HG02759 (cell line): ENCODE measurements at regions not wholly inside any gene's neighbourhood (a gene's known extent, or its start where the extent isn't known, plus 50 kb on each side); places are given as distances from the start of the nearest gene placed in this dataset.

Source experiments
- ATAC-seq: cut with Tn5 transposase; IDR thresholded peaks from one replicate; pipeline ENCODE4 v1.9.1; 2021; ENCODE audit warnings: mild to moderate bottlenecking, moderate library complexity; ENCODE audit not compliant: unreplicated experiment

DNA sequence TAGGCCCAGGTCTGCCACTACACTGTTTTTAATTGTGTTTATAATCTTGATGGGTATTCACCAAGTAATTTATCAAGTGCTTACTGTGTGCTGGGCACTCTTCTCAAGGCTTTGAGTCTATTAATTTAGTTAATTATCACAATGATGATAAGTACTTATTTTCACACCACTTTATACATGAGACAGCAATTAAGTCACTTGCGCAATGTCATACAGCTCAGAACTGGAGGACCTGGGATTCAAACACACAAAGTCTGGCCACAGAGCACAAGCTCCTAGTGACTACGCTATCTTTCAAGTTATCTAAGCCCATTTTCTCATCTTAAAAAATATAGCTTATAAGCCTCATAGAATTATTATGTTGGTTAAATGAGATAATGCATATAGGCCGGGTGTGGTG, 85.0 kb downstream of the LLPH start:
- no peak for ATAC-seq

DNA sequence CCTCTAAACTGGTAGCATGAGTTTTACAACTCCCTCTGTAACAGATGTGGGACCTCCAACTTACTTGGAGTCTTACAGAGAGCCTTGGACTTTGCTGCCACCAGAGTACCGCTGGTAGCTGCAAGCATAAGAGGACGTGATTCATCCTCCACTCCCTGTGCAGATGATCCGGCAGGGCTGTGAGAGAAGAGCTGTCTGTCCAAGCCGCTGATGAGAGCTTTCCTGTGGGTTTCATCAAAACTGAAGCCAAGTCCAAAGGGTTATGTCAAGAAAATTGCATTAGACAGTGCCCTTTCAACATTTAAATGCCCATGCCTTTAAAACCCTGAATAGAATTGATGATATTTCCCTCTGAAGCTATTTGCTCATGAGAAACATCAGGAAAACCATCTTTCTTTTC, 85.8 kb downstream of the LLPH start:
- no peak for ATAC-seq

DNA sequence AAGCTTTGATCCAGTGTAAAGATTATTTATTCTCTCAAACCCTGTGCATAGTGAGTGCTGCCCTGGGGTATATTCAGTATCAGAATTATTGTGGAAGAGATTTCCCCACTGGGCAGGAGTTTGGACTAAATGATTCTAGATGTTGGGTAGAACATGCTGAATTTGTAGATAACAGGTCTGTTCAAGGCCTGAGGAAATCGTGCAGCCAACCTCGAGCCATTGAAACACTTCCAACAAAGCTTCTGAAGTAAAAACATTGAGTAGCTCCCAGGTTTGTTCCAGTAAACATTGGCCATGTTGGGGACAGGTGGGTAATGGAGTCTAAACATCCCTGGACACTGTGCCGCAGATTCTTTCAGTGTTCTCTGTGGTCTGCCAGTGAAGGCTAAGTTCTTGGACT, 87.5 kb downstream of the LLPH start:
- no peak for ATAC-seq

DNA sequence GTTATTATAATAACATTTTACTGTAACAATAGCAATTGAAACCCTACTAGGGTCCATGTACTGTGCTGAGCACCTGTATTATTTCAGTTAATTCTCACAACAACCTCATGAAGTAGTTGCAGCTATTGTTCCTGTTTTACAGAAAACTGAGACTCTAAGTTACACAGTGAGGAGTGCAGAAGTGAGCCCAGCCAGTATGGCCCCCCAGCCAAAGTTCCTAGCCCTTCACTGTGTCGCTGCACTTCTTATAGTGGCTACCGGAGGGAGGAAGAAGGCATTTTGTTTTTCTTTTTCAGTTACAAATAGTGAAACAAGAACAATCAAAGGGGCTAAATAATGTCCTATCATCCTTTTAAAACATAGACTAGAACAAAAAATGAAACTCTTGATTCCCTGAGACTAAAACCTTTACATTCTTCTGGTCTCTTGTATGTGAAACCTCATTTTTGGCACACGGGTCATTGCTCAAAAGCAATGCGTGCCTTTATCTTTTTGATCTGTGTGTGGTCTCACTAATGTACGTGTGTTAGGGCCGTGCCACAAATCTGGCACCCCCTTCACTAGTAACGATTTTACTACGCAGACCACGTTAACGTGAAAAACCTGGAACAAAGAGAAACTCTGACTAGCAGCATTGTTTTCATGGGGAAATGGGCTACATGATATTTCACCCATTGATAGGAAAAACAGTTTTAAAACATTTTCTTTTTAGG, 88.7 kb downstream of the LLPH start:
- ATAC-seq: no peak

DNA sequence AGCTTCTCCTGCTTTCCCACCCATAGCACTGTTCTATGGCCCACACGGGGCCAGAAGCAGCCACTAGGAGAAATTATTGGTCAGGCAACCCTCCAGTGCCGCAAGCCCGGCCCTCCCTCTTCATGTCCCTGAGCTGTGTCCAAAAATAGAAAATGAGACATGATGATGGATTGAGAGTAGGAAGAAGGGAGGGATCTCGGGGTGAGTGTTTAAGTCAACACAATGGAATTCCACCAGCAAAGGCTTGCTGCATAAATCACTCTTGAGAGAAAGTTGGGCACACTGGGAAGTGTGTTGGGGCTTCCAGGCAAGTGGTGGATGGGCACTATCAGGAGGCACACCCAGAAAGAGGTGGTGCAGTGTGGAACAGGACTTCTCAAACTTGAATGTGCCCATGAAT, 94.2 kb downstream of the LLPH start:
- ATAC-seq: no peak

DNA sequence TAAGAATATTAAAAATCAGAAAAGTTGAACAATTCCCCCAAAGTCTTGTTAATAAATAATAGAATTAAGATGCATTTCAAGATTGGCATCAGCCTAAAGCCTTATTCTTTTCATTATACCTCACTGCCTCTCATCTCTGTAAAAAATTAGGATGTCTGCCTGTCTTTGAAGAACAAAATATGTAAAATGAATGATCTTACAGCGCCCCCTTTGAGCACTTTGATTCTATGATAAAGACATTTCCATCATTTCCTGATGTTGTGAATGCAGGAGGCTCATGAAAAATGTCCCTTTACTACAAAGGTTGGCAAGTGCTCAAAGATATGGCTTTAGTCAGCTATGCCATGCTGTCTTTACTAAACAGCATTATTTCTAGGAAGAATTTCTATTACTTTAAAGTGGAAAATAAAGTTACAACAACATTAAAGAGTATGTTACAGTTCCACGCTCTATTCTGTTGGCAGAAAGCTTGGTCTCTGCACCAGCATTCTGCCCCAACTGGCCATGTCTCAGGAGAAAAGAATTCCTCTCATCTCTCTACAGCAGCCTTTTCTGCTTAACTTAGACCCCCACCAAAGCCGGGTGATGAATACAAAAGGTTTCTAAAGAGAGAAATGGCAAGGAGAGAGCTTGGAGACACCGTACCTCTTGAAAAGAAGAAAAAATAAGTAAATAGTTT, 95.1 kb downstream of the LLPH start:
- ATAC-seq: no peak

DNA sequence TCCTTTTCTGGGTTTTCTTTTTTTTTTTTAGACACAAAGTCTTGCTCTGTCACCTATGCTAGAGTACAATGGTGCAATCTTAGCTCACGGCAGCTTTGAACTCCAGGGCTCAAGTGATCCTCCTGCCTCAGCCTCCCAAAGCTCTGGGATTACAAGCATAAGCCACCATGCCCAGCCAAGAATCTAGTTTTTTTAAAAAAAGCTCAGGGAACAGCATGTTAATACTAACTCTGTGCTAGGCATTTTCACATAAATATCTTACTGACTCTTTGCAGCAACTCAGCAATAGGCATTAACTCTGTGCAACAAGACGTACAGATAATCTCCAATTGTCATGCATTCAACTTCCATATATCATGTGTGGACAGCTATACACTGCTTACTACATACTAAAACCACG, 97.4 kb downstream of the LLPH start:
- no peak for ATAC-seq

DNA sequence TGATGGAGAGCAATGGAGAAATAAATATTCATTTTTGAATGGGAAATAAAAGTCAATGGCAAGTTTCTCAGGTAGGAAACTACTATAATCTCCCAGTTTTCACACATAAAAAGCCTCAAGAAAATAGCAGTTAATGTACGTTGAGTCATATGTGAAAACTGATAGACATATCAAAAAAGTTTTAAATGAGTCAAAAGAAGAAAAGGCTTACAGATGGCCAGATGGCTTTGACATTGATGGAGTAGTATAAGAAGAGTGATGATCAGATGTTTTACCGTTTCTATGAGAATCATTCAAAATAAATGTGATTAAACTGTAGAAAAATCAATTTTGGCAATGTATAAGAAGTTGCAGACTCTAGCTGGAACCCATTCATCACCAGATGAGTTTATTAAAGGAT, 97.8 kb downstream of the LLPH start:
- no peak for ATAC-seq

DNA sequence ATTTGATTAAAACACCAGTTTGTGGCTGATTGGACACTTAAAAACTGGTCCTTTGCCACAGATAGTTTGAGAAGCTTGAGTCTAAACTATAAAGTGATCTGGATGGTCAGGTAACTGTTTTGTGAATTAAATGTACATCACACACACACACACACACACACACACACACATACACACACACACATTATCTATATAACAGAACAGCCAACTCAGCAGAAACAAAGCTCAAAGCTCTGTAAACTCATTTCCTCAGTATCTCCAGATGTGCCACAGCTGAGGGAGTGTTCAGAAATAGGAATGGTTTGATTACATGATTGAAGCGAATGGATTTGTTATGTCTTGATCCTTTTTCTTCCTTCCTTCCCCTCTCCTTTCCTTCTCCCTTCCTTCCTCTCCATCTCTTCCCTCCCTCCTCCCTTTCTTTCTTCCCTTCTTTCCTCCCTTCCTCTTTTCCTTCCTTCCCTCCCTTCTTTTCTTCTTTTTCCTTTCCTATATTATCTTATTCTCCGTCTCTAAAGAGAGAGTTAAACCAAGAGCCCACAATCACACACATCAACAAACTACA, 100.3 kb downstream of the LLPH start:
- no peak for ATAC-seq

DNA sequence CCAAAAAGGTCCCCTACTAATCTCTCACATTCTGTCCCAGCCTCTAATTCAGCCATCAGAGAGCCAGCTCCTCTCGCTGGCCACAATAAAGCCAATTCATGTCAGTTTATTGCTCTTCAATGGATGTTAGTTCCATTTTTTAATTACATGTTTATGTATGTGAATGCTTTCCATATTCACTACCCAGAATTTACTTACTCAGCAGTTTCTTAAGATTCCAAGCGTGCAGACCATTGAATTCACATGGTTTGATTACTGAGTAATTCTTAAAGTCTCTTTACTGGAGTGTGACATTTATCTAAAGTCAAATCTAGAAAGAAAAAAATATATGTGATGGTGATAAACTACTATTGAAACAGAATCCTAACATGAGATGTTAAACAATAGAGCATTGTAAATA, 102.2 kb downstream of the LLPH start:
- no peak for ATAC-seq

DNA sequence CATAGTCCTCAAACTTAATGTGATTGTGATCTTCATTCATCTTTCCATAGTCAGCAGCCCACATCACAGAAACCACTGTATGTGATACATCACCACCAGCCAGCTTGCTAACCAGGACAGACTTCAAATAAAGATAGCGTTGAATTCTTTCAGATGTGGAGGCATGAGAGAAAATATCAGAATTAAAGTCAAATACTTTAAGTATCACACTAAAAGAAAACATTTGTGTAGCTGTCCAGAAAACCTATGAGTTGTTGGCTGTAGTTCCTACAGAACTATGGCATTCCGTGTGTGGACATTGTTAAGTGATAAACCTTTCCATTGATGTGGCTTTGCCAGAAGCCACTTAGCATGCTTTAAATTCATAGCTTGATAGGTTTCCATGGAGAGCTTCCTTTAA, 105.1 kb downstream of the LLPH start:
- ATAC-seq: no peak

DNA sequence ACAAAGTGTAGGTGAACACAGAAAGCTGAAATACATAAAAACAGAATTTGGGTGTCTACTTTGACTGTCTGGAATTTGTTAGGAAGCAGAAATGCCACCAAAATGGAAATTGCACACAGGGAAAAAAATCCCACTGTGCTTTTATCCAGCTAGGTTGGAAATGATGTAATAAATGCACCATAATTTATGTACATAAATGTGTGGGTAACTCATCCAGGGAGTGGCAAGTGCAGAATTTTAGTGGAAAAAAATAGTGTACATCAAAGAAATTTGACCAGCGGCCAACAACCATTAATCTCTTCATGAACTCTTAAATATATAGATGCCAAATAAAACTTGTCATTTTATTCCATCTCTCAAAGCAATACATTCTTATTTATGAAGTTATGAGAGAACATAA, 105.6 kb downstream of the LLPH start:
- ATAC-seq: no peak

DNA sequence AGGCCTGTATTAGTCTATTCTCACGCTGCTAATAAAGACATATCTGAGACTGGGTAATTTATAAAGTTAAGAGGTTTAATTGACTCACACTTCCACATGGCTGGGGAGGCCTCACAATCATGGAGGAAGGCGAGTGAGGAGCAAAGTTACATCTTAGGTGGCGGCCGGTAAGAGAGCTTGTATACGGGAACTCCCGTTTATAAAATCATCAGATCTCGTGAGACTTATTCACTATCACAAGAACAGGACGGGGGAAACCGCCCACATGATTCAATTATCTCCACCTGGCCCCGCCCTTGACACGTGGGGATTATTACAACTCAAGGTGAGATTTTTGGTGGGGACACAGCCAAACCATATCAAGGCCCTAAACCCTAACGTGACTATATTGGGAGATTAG, 110.1 kb downstream of the LLPH start:
- no peak for ATAC-seq

DNA sequence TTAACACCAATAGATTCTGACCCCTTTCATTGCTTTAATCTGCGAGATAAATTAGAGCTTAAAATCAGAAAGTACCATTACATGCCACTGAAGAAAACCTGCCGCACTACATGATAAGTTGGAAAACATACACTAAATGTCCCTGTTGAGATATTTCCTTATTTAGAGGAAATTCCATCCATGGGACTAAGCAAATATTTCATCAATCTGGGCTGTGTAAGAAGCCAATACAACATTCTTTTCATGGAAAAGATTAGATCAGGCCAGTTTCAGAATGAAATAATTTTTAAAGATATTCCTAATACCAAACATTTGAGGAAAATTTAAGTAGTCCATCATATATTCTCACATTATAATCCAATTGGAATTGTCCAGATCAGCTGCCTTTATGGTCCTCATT, 112.8 kb downstream of the LLPH start:
- ATAC-seq: no peak
